Thymus (tissue), 11 donors: ENCODE measurements at regions not wholly inside any gene's neighbourhood (a gene's known extent, or its start where the extent isn't known, plus 50 kb on each side); places are given as distances from the start of the nearest gene placed in this dataset.

Experiments
- DNase-seq, 9 donors: peaks; one replicate each; pipeline ENCODE4 v3.0.0-alpha.2; 2013; ENCODE audit warnings: low spot score in 9 of 9, low read depth in 6 of 9, missing footprints in 1 of 9
- H3K27ac ChIP-seq, 2 donors: one replicate each; pipeline ENCODE4 v1.5.1; 2013; ENCODE audit warnings: control low read depth in 1 of 2, low read depth in 1 of 2, low read length in 1 of 2, mild to moderate bottlenecking in 1 of 2, moderate library complexity in 1 of 2
- H3K27me3 ChIP-seq, 2 donors: one replicate each; pipeline ENCODE4 v1.5.1; 2013; ENCODE audit warnings: low read length in 1 of 2; ENCODE audit not compliant: control insufficient read depth in 2 of 2, insufficient read depth in 1 of 2
- H3K36me3 ChIP-seq, 2 donors: one replicate each; pipeline ENCODE4 v1.5.1; 2013; ENCODE audit warnings: low read length in 1 of 2, mild to moderate bottlenecking in 1 of 2, moderate library complexity in 1 of 2; ENCODE audit not compliant: control insufficient read depth in 2 of 2, insufficient read depth in 2 of 2
- H3K4me1 ChIP-seq, 2 donors: one replicate each; pipeline ENCODE4 v1.5.1; 2013; ENCODE audit warnings: low read length in 2 of 2; ENCODE audit not compliant: control insufficient read depth in 2 of 2, insufficient read depth in 2 of 2
- H3K4me3 ChIP-seq, 2 donors: one replicate each; pipeline ENCODE4 v1.5.1; 2013; ENCODE audit warnings: low read length in 2 of 2, control low read depth in 1 of 2, mild to moderate bottlenecking in 1 of 2
- H3K9me3 ChIP-seq, 2 donors: one replicate each; pipeline ENCODE4 v1.5.1; 2013; ENCODE audit warnings: low read length in 1 of 2, mild to moderate bottlenecking in 1 of 2; ENCODE audit not compliant: control insufficient read depth in 2 of 2, insufficient read depth in 1 of 2
- WGBS: extraction: QIAGEN DNeasy Blood & Tissue Kit; methylation state at CpG from one replicate; pipeline ENCODE4 v1.1.7; 2013; 5-methylcytosine and 5-hydroxymethylcytosine counted together
- donor health status: healthy.

DNA sequence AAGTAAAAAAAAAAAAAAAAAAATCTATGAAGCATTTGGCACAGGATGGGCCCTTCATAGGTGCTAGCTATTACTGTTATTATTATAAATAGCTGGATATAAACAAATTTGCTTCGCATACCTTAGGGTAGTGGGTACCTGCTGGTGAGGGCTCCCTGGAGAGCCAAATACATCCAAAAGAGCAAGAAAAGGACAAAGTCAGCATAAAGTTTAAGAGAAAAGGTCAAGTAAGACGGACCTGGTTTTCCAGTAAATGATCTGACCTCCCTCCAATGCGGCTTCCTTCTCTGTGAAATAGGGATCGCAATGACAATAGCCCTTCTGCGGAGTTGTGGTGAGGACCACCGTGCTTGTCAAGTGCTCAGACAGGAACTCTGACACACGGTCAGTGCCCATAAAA, 214.5 kb downstream of the SNX10 start:
- Histone ChIP-seq H3K27me3 (no peaks in the 10 kb centered on the region), H3K36me3 (no peaks in the 10 kb centered on the region), H3K4me1 (no peaks in the 10 kb centered on the region), H3K27ac (no peak overlapping the region), H3K4me3 (no peak overlapping the region), H3K9me3 (no peaks in the 10 kb centered on the region)
- WGBS, result 98% methylated on average over 7 of the region's 7 CpGs
- no peak for DNase-seq

DNA sequence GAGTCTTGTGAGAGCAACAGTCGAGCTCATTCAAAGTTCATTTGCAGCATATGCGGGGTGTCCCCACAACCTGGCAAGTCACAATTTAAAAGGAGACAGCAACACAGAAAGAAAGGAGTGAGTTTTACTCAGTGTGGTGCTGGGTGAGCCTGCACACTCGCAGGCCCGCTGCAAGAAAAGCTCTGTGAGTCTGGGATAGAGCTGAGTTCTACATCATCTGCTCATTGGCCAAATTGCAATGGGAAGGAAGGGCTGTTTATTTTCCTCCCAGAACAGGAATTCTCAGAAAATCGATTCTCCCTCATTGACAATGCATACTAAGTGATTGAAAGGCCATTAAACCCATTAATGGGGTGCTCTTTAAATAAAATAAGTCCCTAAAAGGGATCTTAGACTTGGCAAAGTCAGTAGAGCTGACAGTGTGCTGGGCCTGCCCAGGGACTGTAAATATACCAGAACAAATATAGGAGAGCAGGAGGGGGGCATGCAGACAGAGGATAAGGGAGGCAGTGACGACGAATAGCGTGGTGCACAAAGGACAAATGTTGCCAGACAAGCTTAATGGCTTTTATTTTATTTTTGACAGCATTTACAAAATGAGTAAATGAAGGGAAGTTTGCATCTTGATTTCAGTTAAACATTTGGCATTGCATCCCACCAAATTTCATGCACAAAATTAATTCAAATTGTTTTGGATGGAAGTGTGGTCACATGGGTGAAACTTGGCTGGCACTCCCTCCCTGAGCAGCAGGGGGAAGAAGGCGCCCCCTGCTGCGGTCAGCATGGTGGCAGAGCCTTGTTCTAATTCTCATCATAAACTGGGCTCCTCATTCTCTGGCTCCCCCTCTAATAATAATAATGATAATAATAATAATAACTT, 215.7 kb downstream of the SNX10 start:
- WGBS, result 89% methylated on average over 10 of the region's 10 CpGs
- Histone ChIP-seq H3K4me1 (no peaks in the 10 kb centered on the region), H3K27ac (no peak overlapping the region), H3K27me3 (no peaks in the 10 kb centered on the region), H3K9me3 (no peaks in the 10 kb centered on the region), H3K4me3 (no peak overlapping the region), H3K36me3 (no peaks in the 10 kb centered on the region)
- DNase-seq, result no peak

DNA sequence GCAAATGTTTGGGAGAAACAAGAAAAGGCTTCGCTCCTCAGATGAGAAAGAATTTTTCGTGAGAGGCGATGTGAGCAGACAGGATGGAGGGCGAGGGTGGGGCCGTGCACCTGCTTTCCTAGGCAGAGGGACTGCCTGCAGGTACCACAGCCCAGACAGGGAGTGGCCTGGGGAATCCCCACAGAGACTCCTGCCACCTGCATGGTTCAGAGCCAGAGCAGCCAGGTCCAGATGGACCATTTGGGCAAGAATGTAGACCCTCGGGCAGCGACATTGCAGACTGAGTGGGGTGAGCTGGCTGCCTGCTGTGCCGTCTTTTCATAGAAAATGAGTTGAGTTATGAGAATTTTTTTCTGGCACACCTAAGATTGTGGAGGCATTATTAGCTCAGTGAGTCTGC, 216.8 kb downstream of the SNX10 start:
- no peak overlapping the region for H3K27ac ChIP-seq
- H3K4me1 ChIP-seq, result no peaks in the 10 kb centered on the region
- no peaks in the 10 kb centered on the region for H3K36me3 ChIP-seq
- DNase-seq, result no peak
- H3K9me3 ChIP-seq, result no peaks in the 10 kb centered on the region
- no peak overlapping the region for H3K4me3 ChIP-seq
- 95% methylated on average over 8 of the region's 8 CpGs for WGBS
- H3K27me3 ChIP-seq, result no peaks in the 10 kb centered on the region

DNA sequence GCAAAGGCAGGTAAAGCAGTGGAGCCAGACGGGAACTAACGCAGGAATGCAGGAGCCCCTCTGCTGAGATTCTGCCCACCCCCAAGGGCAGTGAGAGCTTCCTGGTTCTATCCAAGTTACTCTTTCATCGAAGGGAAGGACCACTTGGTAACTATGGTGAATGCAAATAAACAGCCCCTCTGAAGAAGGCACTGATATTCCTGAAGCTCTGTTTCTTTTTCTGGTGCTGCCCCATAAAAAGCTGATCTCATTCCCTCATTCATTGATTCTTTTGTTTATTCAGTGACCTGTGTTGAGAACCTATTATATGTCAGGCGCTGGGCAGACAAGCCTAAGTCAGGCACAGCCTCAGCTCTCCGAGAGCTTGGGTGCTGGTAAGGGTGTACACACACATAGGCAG, 217.3 kb downstream of the SNX10 start:
- DNase-seq, result no peak
- no peak overlapping the region for H3K27ac ChIP-seq

DNA sequence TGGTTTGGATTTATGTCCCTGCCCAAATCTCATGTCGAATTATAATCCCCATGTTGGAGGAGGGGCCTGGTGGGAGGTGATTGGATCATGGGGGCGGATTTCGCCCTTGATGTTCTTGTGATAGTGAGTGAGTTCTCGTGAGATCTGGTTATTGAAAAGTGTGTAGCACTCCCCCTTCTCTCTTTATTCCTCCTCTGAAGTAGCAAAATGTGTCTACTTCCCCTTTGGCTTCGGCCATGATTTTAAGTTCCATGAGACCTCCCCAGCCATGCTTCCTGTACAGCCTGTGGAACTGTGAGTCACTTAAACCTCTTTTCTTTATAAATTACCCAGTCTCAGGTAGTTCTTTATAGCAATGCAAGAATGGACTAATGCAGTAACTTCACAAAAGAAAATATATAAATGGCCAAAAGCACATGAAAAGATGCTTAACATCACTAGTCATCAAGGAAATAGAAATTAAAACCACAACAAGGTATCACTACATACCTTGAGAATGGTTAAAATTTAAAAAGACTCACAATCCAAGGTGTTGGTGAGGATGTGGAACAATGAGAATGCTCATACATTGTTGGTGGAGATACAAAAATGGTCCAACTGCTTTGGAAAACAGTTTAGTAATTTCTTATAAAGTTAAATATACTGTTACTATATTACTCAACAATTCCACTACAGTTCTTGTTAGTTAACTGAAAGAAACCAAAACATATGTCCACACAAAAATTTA, 218.7 kb downstream of the SNX10 start:
- H3K27me3 ChIP-seq, result no peaks in the 10 kb centered on the region
- no peaks in the 10 kb centered on the region for H3K9me3 ChIP-seq
- 88% methylated on average over 5 of the region's 5 CpGs for WGBS
- no peak overlapping the region for H3K4me3 ChIP-seq
- H3K27ac ChIP-seq, result no peak overlapping the region
- H3K4me1 ChIP-seq, result no peaks in the 10 kb centered on the region
- no peaks in the 10 kb centered on the region for H3K36me3 ChIP-seq
- DNase-seq, result no peak

More for the DNA sequence above, 217.3 kb downstream of the SNX10 start:
- 95% methylated on average over 5 of the region's 5 CpGs for WGBS
- Histone ChIP-seq H3K27me3 (no peaks in the 10 kb centered on the region), H3K4me1 (no peaks in the 10 kb centered on the region), H3K36me3 (no peaks in the 10 kb centered on the region), H3K4me3 (no peak overlapping the region), H3K9me3 (no peaks in the 10 kb centered on the region)

DNA sequence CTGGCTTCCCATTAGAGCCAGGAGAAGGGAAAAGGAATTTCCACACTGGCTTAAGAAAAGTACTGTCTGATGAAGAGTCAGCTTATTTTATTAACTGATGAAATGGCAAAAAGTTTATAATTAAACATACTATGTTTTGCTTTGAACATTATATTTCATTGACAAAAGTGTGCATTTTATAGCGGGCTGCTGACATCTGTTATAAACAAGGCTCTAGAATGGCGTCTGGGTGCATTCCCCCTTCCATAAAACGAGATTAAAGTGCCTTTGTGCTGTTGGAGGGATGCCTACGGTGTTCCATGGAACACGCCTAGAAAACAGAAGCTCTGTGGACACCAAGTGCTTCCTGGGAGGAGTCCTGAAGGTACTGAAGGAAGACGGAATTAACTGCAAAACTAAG, 220.2 kb downstream of the SNX10 start:
- 89% methylated on average over 6 of the region's 6 CpGs for WGBS
- no peaks in the 10 kb centered on the region for H3K36me3 ChIP-seq
- H3K4me3 ChIP-seq, result no peak overlapping the region
- H3K4me1 ChIP-seq, result no peaks in the 10 kb centered on the region
- H3K27ac ChIP-seq, result no peak overlapping the region
- no peak for DNase-seq
- H3K27me3 ChIP-seq, result no peaks in the 10 kb centered on the region
- H3K9me3 ChIP-seq, result no peaks in the 10 kb centered on the region

DNA sequence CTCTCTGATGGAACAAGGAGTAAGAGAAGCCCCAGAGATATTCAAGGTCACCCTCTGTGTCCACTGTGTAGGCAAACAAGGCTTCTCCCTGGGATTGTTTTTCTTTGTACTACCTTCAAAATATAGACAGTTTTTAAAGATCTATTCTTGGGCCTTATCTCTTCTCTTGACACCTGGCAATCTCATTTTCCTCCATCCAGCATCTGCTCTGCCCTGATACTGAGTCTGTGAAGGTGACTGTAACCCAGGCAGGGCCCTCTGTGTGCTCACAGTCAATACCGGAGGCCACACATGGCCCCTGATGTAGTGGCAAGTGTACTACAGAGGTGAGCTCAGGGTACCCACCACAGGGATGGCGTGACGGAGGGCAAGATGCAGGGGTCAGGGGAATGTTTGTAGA, 221.1 kb downstream of the SNX10 start:
- no peak for DNase-seq
- H3K4me1 ChIP-seq, result no peaks in the 10 kb centered on the region
- H3K4me3 ChIP-seq, result no peak overlapping the region
- 99% methylated on average over 3 of the region's 3 CpGs for WGBS
- no peaks in the 10 kb centered on the region for H3K36me3 ChIP-seq
- H3K27ac ChIP-seq, result no peak overlapping the region
- H3K27me3 ChIP-seq, result no peaks in the 10 kb centered on the region
- no peaks in the 10 kb centered on the region for H3K9me3 ChIP-seq

DNA sequence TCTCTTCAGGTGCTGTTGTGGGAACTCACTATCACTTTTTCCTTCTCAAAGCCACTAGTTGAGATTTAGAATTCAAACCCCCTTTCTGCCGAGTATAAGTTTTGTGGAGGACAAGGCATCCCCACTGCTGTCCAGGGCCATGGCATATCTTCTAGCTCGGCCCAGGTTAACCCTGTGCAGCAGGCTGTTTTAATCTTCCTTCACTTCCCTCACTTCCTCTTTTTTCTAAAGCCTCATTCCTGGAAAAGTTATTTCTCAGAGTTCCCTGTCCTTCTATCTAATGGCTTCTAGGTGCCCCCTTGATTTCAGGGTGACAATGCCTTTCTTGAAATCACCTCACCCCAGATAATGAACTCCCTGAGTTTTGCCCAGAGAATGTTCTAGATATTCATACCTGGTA, 222.3 kb downstream of the SNX10 start:
- Histone ChIP-seq H3K27ac (no peak overlapping the region), H3K9me3 (no peaks in the 10 kb centered on the region), H3K4me1 (no peaks in the 10 kb centered on the region), H3K27me3 (no peaks in the 10 kb centered on the region), H3K4me3 (no peak overlapping the region), H3K36me3 (no peaks in the 10 kb centered on the region)
- DNase-seq, result no peak
- 89% methylated on average over 2 of the region's 2 CpGs for WGBS

DNA sequence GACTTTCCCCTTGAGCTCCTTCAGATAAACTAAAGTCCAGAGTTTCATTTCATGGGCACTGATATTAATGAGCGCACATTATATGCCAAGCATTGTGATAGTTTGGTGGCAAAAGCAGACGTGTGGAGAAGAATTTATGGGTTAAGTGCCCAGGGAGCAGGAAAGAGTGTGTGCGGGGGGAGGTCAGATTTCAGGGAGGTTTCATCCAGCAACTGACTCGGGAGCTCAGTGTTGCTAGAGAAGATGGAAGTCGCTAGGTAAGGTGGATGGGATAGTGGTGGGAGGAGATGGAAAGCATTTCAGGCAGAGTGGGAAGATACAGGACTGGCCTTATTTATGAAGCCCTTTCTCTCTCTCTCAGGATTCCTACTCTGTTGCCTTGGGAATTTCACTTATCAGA, 223.0 kb downstream of the SNX10 start:
- Histone ChIP-seq H3K27ac (no peak overlapping the region), H3K9me3 (no peaks in the 10 kb centered on the region), H3K4me1 (no peaks in the 10 kb centered on the region), H3K4me3 (no peak overlapping the region), H3K27me3 (no peaks in the 10 kb centered on the region), H3K36me3 (no peaks in the 10 kb centered on the region)
- no peak for DNase-seq
- 95% methylated on average over 5 of the region's 5 CpGs for WGBS
